HL-60 (cell line): ENCODE measurements at regions not wholly inside any gene's neighbourhood (a gene's known extent, or its start where the extent isn't known, plus 50 kb on each side); places are given as distances from the start of the nearest gene placed in this dataset.

ENCODE experiments used
- DNase-seq, 2 experiments: peaks; one replicate each; pipeline ENCODE4 v3.0.0-alpha.2; 2010 to 2020; ENCODE audit warnings: low read depth in 1 of 2, low spot score in 1 of 2
- H3K27ac ChIP-seq: fragments of 250-450 bp; sonication (Bioruptor Pico); replicated peaks from 2 replicates; pipeline ENCODE4 v1.5.1; 2020; ENCODE audit warnings: mild to moderate bottlenecking, moderate library complexity
- H3K27me3 ChIP-seq: fragments of 250-450 bp; sonication (Bioruptor Pico); 2 replicates; pipeline ENCODE4 v1.5.1; 2021; ENCODE audit warnings: mild to moderate bottlenecking, moderate library complexity; ENCODE audit not compliant: insufficient read depth, poor library complexity, severe bottlenecking
- H3K4me3 ChIP-seq: replicated peaks from 2 replicates; pipeline ENCODE4 v1.5.1; 2011; ENCODE audit warnings: mild to moderate bottlenecking, control low read depth, low read length; ENCODE audit not compliant: insufficient read depth
- GABPA ChIP-seq: IDR thresholded peaks from 2 replicates; pipeline ENCODE4 v1.6.1; 2012; ENCODE audit warnings: low read depth
- POLR2AphosphoS5 ChIP-seq: IDR thresholded peaks from 2 replicates; pipeline ENCODE4 v1.6.1; 2012; ENCODE audit warnings: low read depth
- SPI1 ChIP-seq: IDR thresholded peaks from 2 replicates; pipeline ENCODE4 v1.6.1; 2012; ENCODE audit warnings: low read depth, mild to moderate bottlenecking, borderline replicate concordance
- TF ChIP-seq, protein P1 (sequence below): IDR thresholded peaks from one replicate; pipeline ENCODE4 v1.5.1; 2011; ENCODE audit warnings: low read length, control low read depth, inconsistent platforms; ENCODE audit not compliant: insufficient read depth
- TF ChIP-seq, protein P2 (sequence below): IDR thresholded peaks from 2 replicates; pipeline ENCODE4 v1.6.1; 2012; ENCODE audit warnings: low read depth; ENCODE audit not compliant: insufficient replicate concordance

DNA sequence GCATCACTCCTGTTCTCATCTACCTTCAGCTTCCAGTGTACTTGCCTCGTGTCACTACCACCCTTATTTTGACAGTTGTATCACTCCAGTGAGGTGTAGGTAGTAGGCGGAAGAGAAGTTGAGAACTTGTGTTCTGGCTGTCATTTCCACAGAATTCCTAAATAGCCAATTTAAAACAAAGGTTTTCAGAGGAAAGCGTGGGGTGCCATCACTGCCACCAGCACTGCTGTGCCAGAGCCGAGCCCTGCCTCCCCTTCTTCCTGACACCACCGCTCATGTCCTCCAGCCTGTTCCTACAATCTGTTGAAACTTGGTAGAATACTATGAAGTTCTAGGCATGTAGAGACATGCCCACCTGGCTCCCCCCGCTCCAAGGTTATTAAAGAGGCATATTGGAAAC is 215.8 kb downstream of the TANC2 start:
- TF ChIP-seq POLR2AphosphoS5 (no peak), GABPA (no peak), SPI1 (no peak)
- TF ChIP-seq, protein P1, sequence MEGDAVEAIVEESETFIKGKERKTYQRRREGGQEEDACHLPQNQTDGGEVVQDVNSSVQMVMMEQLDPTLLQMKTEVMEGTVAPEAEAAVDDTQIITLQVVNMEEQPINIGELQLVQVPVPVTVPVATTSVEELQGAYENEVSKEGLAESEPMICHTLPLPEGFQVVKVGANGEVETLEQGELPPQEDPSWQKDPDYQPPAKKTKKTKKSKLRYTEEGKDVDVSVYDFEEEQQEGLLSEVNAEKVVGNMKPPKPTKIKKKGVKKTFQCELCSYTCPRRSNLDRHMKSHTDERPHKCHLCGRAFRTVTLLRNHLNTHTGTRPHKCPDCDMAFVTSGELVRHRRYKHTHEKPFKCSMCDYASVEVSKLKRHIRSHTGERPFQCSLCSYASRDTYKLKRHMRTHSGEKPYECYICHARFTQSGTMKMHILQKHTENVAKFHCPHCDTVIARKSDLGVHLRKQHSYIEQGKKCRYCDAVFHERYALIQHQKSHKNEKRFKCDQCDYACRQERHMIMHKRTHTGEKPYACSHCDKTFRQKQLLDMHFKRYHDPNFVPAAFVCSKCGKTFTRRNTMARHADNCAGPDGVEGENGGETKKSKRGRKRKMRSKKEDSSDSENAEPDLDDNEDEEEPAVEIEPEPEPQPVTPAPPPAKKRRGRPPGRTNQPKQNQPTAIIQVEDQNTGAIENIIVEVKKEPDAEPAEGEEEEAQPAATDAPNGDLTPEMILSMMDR: no peak
- TF ChIP-seq, protein P2, sequence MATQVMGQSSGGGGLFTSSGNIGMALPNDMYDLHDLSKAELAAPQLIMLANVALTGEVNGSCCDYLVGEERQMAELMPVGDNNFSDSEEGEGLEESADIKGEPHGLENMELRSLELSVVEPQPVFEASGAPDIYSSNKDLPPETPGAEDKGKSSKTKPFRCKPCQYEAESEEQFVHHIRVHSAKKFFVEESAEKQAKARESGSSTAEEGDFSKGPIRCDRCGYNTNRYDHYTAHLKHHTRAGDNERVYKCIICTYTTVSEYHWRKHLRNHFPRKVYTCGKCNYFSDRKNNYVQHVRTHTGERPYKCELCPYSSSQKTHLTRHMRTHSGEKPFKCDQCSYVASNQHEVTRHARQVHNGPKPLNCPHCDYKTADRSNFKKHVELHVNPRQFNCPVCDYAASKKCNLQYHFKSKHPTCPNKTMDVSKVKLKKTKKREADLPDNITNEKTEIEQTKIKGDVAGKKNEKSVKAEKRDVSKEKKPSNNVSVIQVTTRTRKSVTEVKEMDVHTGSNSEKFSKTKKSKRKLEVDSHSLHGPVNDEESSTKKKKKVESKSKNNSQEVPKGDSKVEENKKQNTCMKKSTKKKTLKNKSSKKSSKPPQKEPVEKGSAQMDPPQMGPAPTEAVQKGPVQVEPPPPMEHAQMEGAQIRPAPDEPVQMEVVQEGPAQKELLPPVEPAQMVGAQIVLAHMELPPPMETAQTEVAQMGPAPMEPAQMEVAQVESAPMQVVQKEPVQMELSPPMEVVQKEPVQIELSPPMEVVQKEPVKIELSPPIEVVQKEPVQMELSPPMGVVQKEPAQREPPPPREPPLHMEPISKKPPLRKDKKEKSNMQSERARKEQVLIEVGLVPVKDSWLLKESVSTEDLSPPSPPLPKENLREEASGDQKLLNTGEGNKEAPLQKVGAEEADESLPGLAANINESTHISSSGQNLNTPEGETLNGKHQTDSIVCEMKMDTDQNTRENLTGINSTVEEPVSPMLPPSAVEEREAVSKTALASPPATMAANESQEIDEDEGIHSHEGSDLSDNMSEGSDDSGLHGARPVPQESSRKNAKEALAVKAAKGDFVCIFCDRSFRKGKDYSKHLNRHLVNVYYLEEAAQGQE: no peak
- no peak overlapping the region for H3K27ac ChIP-seq
- no peak for DNase-seq
- no peak overlapping the region for H3K4me3 ChIP-seq
- no peaks in the 10 kb centered on the region for H3K27me3 ChIP-seq

GRCh38 chr17:63185420-63185819 is 219.4 kb downstream of the TANC2 start:
- no peak overlapping the region for H3K4me3 ChIP-seq
- H3K27ac ChIP-seq: no peak overlapping the region
- TF ChIP-seq POLR2AphosphoS5 (no peak), GABPA (no peak), SPI1 (no peak)
- TF ChIP-seq, protein P1: no peak
- TF ChIP-seq, protein P2: no peak

DNA sequence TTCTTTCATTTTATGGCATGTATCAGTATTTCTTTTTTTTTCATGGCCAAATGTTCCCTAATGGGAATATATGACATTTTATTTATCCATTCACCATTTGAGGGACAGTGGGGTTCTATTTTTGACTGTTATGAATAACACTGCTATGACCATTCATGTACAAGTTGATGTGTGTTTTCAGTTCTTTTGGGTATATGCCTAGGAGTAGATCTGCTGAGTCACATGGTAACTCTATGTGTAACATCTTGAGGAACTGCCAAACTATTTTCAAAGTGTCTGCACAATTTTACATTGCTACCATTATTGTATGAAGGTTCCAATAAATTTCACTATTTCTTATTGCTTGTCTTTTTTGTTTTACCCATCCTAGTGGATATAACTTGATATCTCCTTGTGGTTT is 223.0 kb downstream of the TANC2 start:
- Histone ChIP-seq H3K4me3 (no peak overlapping the region), H3K27me3 (no peaks in the 10 kb centered on the region), H3K27ac (no peak overlapping the region)
- no peak for DNase-seq
- TF ChIP-seq, protein P1: no peak
- TF ChIP-seq POLR2AphosphoS5: no peak
- TF ChIP-seq GABPA: no peak
- TF ChIP-seq SPI1: no peak
- TF ChIP-seq, protein P2: no peak

More at GRCh38 chr17:63185420-63185819, 219.4 kb downstream of the TANC2 start:
- no peaks in the 10 kb centered on the region for H3K27me3 ChIP-seq
- no peak for DNase-seq
